ENCODE measurements at regions not wholly inside any gene's neighbourhood (a gene's known extent, or its start where the extent isn't known, plus 50 kb on each side); places are given as distances from the start of the nearest gene placed in this dataset.

DNA sequence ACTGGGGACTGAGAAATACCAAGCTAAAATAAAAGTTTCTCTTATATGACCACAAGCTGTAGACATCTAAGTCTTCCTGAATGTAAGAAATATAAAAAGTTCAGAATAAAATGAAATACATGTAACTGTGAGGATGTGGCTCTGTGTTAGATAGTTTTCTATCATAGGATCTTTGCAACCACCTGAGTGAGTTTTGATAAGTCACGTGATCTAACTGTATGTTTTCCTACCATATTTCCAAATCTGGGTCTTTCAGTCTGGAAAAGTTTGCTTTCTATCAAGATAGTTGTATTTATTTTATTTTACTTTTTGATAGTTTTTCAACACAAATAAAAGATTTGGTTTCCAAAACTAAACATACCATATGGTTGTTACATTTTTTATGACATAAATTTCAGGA is 1905.8 kb upstream of the ACO1 start:
- TF ChIP-seq, protein P1, sequence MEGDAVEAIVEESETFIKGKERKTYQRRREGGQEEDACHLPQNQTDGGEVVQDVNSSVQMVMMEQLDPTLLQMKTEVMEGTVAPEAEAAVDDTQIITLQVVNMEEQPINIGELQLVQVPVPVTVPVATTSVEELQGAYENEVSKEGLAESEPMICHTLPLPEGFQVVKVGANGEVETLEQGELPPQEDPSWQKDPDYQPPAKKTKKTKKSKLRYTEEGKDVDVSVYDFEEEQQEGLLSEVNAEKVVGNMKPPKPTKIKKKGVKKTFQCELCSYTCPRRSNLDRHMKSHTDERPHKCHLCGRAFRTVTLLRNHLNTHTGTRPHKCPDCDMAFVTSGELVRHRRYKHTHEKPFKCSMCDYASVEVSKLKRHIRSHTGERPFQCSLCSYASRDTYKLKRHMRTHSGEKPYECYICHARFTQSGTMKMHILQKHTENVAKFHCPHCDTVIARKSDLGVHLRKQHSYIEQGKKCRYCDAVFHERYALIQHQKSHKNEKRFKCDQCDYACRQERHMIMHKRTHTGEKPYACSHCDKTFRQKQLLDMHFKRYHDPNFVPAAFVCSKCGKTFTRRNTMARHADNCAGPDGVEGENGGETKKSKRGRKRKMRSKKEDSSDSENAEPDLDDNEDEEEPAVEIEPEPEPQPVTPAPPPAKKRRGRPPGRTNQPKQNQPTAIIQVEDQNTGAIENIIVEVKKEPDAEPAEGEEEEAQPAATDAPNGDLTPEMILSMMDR (IDR thresholded peaks at IDR 0.05; ENCODE audit: control extremely low read depth in 1 of 3, insufficient read depth in 1 of 3, low read depth in 1 of 3, low read length in 3 of 3): no peak
- TF ChIP-seq ZNF274 (IDR thresholded peaks at IDR 0.05; ENCODE audit: borderline replicate concordance, extremely low read depth, low read length): no peak
